ENCODE measurements at regions not wholly inside any gene's neighbourhood (a gene's known extent, or its start where the extent isn't known, plus 50 kb on each side); places are given as distances from the start of the nearest gene placed in this dataset.
"Not testable (repeated sequence)": the region's sequence is repeated elsewhere in the genome, so short reads cannot be mapped to it uniquely, and the experiment has no call there.

DNA sequence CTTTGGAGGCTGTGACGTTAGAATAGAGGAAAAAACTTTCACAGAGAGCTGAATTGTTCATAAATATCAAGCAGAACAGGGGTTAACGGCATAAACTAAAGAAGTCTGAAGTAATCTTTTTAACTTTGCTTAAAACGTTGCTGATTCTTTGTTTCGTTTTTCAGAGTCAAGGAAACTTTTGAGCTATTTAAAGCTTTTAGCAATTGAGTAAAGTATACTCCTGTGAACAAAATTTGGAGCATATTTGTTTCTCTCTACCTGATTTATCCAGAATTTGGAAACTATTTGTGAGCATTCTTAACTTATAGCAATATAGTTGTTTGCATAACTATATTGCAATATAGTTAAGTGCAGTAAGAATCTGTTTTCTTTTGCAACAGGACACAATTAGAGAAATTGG lies 270.4 kb downstream of the DSC3 start:
- TF ChIP-seq, protein P1, sequence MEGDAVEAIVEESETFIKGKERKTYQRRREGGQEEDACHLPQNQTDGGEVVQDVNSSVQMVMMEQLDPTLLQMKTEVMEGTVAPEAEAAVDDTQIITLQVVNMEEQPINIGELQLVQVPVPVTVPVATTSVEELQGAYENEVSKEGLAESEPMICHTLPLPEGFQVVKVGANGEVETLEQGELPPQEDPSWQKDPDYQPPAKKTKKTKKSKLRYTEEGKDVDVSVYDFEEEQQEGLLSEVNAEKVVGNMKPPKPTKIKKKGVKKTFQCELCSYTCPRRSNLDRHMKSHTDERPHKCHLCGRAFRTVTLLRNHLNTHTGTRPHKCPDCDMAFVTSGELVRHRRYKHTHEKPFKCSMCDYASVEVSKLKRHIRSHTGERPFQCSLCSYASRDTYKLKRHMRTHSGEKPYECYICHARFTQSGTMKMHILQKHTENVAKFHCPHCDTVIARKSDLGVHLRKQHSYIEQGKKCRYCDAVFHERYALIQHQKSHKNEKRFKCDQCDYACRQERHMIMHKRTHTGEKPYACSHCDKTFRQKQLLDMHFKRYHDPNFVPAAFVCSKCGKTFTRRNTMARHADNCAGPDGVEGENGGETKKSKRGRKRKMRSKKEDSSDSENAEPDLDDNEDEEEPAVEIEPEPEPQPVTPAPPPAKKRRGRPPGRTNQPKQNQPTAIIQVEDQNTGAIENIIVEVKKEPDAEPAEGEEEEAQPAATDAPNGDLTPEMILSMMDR (IDR thresholded peaks at IDR 0.05; ENCODE audit: low read depth, low read length, poor library complexity, severe bottlenecking), result not testable (repeated sequence)
- TF ChIP-seq EZH2phosphoT487 (IDR thresholded peaks at IDR 0.05; ENCODE audit: borderline replicate concordance, low read length), result not testable (repeated sequence)

Data from DOHH2 (cell line).